ENCODE measurements at regions not wholly inside any gene's neighbourhood (a gene's known extent, or its start where the extent isn't known, plus 50 kb on each side); places are given as distances from the start of the nearest gene placed in this dataset.

- no peaks in the 10 kb centered on the region for H3K27me3 ChIP-seq
- H3K4me1 ChIP-seq = peaks cover 17% of the 10 kb centered on the region
- TF ChIP-seq EZH2 (IDR thresholded peaks at IDR 0.05) = no peak
- TF ChIP-seq, protein P1, sequence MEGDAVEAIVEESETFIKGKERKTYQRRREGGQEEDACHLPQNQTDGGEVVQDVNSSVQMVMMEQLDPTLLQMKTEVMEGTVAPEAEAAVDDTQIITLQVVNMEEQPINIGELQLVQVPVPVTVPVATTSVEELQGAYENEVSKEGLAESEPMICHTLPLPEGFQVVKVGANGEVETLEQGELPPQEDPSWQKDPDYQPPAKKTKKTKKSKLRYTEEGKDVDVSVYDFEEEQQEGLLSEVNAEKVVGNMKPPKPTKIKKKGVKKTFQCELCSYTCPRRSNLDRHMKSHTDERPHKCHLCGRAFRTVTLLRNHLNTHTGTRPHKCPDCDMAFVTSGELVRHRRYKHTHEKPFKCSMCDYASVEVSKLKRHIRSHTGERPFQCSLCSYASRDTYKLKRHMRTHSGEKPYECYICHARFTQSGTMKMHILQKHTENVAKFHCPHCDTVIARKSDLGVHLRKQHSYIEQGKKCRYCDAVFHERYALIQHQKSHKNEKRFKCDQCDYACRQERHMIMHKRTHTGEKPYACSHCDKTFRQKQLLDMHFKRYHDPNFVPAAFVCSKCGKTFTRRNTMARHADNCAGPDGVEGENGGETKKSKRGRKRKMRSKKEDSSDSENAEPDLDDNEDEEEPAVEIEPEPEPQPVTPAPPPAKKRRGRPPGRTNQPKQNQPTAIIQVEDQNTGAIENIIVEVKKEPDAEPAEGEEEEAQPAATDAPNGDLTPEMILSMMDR (IDR thresholded peaks at IDR 0.05) = no peak
- H3K9ac ChIP-seq = no peak overlapping the region
- no peaks in the 10 kb centered on the region for H3K9me3 ChIP-seq (ENCODE audit: low read depth)
- no peaks in the 10 kb centered on the region for H4K20me1 ChIP-seq (ENCODE audit: low read depth)
- DNase-seq (ENCODE audit: low spot score) = no peak
- Mint-ChIP-seq H3K4me1 (peaks cover 10% of the 10 kb centered on the region), H3K27ac (no peak overlapping the region), H3K27me3 (ENCODE audit: insufficient read depth, low read depth) (no peaks in the 10 kb centered on the region), H3K4me3 (no peak overlapping the region), H3K36me3 (peaks cover 2% of the 10 kb centered on the region), H3K9me3 (peaks cover 15% of the 10 kb centered on the region)
- peaks cover 4% of the 10 kb centered on the region for H3K36me3 ChIP-seq
- peak overlapping the region; percentile 14 for H3K4me2 ChIP-seq
- peak overlapping the region; percentile 44 for H2AFZ ChIP-seq (replicated peaks)
- H3K27ac ChIP-seq = no peak overlapping the region
- no peak overlapping the region for H3K4me3 ChIP-seq
- H3F3A ChIP-seq (ENCODE audit: low read depth) = no peaks in the 10 kb centered on the region
- H3K79me2 ChIP-seq (ENCODE audit: low read depth) = no peaks in the 10 kb centered on the region
These were observed 252.6 kb upstream of the HAND2 start for GRCh38 chr4:173782660-173783059.

DNA sequence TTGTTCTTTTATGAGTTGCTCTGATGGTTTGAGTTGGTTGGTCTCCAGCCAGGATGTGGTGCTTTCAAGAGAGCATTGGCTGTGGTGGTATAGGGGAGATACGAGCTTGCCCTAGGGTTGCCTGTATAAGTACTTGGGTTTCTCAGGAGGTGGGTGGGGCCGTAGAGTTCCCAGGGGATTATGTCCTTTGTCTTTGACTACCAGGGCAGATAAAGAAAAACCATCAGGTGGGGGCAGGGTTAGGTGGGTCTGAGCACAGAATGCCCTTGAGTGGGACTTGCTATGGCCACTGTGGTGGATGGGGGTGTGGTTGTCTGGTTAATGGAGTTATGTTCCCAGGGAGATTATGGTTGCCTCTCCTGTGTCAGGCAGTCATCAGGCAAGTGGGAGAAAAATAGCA lies 247.9 kb upstream of the HAND2 start:
- Histone ChIP-seq H3K4me2 (no peak overlapping the region), H3K4me1 (peaks cover 16% of the 10 kb centered on the region), H4K20me1 (ENCODE audit: low read depth) (no peaks in the 10 kb centered on the region), H3K4me3 (no peak overlapping the region), H3K36me3 (no peaks in the 10 kb centered on the region), H2AFZ (replicated peaks) (no peak overlapping the region), H3K27me3 (no peaks in the 10 kb centered on the region), H3K9me3 (ENCODE audit: low read depth) (no peaks in the 10 kb centered on the region), H3K27ac (no peak overlapping the region), H3K79me2 (ENCODE audit: low read depth) (no peaks in the 10 kb centered on the region), H3F3A (ENCODE audit: low read depth) (no peaks in the 10 kb centered on the region), H3K9ac (no peak overlapping the region)
- no peak overlapping the region for H3K4me3 Mint-ChIP-seq
- peaks cover 11% of the 10 kb centered on the region for H3K4me1 Mint-ChIP-seq
- H3K27me3 Mint-ChIP-seq (ENCODE audit: insufficient read depth, low read depth) = no peaks in the 10 kb centered on the region
- peak; percentile 52 for DNase-seq (ENCODE audit: low spot score)
- H3K9me3 Mint-ChIP-seq = peaks cover 24% of the 10 kb centered on the region
- TF ChIP-seq EZH2phosphoT487 (IDR thresholded peaks at IDR 0.05) (no peak), EZH2 (IDR thresholded peaks at IDR 0.05) (no peak)
- no peak overlapping the region for H3K27ac Mint-ChIP-seq
- H3K36me3 Mint-ChIP-seq = no peaks in the 10 kb centered on the region

GRCh38 chr4:173777421-173777820 lies 247.4 kb upstream of the HAND2 start:
- H3F3A ChIP-seq (ENCODE audit: low read depth) = no peaks in the 10 kb centered on the region
- H2AFZ ChIP-seq (replicated peaks) = no peak overlapping the region
- no peak overlapping the region for H3K27ac ChIP-seq
- Mint-ChIP-seq H3K27me3 (ENCODE audit: insufficient read depth, low read depth) (no peaks in the 10 kb centered on the region), H3K36me3 (no peaks in the 10 kb centered on the region), H3K27ac (no peak overlapping the region), H3K4me3 (no peak overlapping the region), H3K9me3 (peaks cover 24% of the 10 kb centered on the region), H3K4me1 (peaks cover 11% of the 10 kb centered on the region)
- H3K4me1 ChIP-seq = peaks cover 11% of the 10 kb centered on the region
- no peaks in the 10 kb centered on the region for H3K36me3 ChIP-seq
- H3K9ac ChIP-seq = no peak overlapping the region
- DNase-seq (ENCODE audit: low spot score) = no peak
- H3K9me3 ChIP-seq (ENCODE audit: low read depth) = no peaks in the 10 kb centered on the region
- H3K27me3 ChIP-seq = no peaks in the 10 kb centered on the region
- H3K79me2 ChIP-seq (ENCODE audit: low read depth) = no peaks in the 10 kb centered on the region
- no peak overlapping the region for H3K4me3 ChIP-seq
- TF ChIP-seq EZH2phosphoT487 (IDR thresholded peaks at IDR 0.05) = no peak
- TF ChIP-seq, protein P1 (IDR thresholded peaks at IDR 0.05) = no peak
- no peak for TF ChIP-seq EZH2 (IDR thresholded peaks at IDR 0.05)
- no peak overlapping the region for H3K4me2 ChIP-seq
- no peaks in the 10 kb centered on the region for H4K20me1 ChIP-seq (ENCODE audit: low read depth)

DNA sequence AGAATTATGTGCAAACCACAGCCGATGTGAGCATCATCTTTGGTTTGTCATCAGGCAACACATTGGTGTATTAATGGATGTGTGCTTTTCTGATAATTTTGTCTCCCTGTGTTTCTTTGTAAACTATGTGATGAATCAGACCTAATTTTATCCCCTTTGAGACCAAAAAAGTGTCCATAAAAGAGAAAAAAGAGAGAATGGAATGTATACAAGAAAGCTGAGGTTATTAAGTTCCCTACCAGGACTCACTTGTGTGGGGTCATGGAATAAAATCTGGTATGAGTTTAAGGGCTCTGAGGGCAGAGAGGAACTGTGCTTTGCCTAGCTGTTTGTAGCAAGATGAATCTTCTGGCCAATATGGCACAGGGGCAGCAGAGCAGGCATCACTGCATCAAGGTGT lies 239.5 kb upstream of the HAND2 start:
- Histone ChIP-seq H2AFZ (replicated peaks) (no peak overlapping the region), H3K36me3 (no peaks in the 10 kb centered on the region), H3K79me2 (ENCODE audit: low read depth) (no peaks in the 10 kb centered on the region), H3F3A (ENCODE audit: low read depth) (no peaks in the 10 kb centered on the region), H3K27me3 (no peaks in the 10 kb centered on the region), H3K4me3 (no peak overlapping the region), H3K9ac (no peak overlapping the region), H3K4me1 (no peaks in the 10 kb centered on the region), H3K27ac (no peak overlapping the region), H3K4me2 (no peak overlapping the region), H3K9me3 (ENCODE audit: low read depth) (no peaks in the 10 kb centered on the region), H4K20me1 (ENCODE audit: low read depth) (no peaks in the 10 kb centered on the region)
- DNase-seq (ENCODE audit: low spot score) = no peak
- no peaks in the 10 kb centered on the region for H3K4me1 Mint-ChIP-seq
- no peak overlapping the region for H3K27ac Mint-ChIP-seq
- no peak overlapping the region for H3K4me3 Mint-ChIP-seq
- H3K36me3 Mint-ChIP-seq = no peaks in the 10 kb centered on the region
- peaks cover 4% of the 10 kb centered on the region for H3K9me3 Mint-ChIP-seq
- no peaks in the 10 kb centered on the region for H3K27me3 Mint-ChIP-seq (ENCODE audit: insufficient read depth, low read depth)
- TF ChIP-seq EZH2phosphoT487 (IDR thresholded peaks at IDR 0.05) = no peak
- TF ChIP-seq EZH2 (IDR thresholded peaks at IDR 0.05) = no peak
- TF ChIP-seq, protein P1 (IDR thresholded peaks at IDR 0.05) = no peak
